ENCODE measurements at regions not wholly inside any gene's neighbourhood (a gene's known extent, or its start where the extent isn't known, plus 50 kb on each side); places are given as distances from the start of the nearest gene placed in this dataset.

GRCh38 chr4:24408640-24409039 lies 175.7 kb downstream of the DHX15 start:
- TF ChIP-seq CTCF (IDR thresholded peaks at IDR 0.05) (no peak), POLR2A (IDR thresholded peaks at IDR 0.05) (no peak)
